ENCODE measurements at regions not wholly inside any gene's neighbourhood (a gene's known extent, or its start where the extent isn't known, plus 50 kb on each side); places are given as distances from the start of the nearest gene placed in this dataset.

- DNase-seq, result no peak
These were observed 129.0 kb downstream of the SYF2 start for GRCh38 chr1:25103164-25103795.

GRCh38 chr1:25100151-25100833 is 132.0 kb downstream of the SYF2 start:
- DNase-seq, result no peak

DNA sequence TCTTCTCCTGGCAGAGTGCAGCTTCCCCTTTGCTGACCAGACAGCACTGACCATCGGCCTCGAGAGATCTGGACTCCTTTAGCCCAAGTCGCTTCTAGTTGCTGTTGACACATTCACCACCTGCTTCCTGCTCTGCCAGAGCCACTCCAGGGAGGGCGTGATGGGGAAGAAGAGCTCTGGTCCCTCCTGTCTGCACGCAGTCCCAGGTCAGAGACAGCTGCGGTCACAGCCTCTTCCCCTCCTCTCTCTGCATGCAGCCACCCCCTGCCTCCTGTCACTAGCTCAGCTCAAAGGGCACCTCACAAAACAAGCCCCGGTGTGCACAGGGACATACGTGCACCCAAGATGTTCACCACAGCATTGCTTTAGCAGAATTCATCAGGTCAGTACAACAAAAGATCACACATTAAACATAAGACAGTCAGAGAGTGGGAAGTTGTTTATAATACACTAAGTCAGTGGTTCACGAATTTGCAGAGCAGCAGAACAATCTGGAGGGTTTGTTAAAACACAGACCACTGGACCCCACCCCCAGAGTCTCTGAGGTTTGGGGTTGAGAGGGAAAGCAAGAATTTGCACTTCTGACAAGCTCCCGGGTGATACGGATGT is 132.9 kb downstream of the SYF2 start:
- DNase-seq, result peak; percentile 0

DNA sequence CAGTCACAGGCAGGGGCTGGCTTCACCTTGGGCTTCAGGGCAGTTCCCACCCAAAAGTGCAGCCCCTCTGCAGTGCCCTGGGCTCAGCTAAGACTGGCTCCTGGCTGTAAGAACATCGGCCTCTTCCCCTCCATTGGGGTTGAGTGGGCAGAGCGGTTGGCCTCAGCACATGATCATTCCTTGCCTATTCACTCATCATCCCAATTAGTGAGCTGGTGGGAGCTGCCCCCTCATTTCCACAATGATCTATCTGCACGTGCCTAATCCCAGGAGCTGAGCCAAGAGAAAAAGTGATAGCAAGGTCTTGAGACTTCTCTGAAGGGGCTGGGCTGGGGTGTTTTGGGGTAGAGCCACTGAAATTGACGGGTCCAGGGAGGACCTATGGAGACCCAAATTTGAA is 133.6 kb downstream of the SYF2 start:
- DNase-seq, result no peak

DNA sequence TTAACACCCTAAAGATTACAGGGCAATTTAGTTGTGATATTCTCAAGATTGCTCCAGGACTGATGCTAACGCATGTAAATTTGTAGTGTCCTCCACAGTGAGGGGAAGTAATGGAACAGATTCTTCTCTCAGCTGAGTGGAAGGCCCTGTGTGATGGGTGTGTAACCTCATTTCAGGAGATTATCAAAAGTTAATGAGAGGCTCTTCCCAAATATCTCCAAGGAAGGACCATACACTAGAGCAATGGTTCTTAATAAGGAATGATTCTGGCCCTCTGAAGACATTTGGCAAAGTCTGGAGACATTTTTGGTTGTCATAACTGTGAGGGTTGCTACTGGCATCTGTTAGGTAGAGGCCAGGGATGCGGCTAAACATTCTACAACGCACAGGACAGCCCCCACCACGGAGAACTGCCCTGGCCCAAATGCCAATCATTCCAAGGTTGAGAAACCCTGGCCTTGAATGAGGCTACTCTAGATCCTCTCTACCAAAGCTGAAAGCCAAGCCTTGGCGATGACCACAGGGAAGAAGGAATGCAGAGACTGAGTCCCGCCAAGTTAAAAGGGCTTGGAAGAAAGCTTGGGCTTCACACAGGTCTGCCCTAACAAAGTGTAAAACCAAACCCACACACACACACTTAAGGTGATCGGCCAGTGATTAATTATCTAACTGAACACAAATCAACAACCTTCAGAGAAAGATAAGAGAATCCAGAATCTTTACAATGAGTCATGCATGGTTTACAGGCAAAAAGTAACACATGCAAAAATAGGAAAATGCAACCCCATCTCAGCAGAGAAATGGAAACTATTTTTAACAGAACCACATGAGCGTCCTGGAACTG is 135.8 kb downstream of the SYF2 start:
- DNase-seq, result no peak

- DNase-seq, result no peak
These were observed 136.6 kb downstream of the SYF2 start for GRCh38 chr1:25095635-25096200.

GRCh38 chr1:25094995-25095394 is 137.3 kb downstream of the SYF2 start:
- DNase-seq, result no peak

- DNase-seq, result no peak
These were observed 138.1 kb downstream of the SYF2 start for GRCh38 chr1:25094229-25094628.

DNA sequence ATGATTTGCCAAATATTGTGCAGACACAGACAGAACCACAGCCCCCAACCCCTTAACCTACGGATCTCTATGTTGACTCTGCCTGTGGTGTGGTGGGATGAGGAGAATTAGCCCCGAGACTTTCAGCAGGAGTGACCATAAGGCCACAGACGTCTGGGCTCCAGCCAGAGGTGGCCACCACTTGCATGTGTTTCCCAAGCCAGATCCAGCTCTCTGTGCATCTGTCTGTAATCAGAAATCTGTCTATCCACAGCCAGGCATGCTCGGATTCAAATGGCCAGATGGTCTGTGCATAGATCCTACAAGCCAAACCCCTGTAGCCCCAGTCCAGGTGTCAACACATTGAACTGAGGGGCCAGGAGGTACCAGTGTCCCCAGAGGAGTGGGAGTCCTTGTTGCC is 140.6 kb downstream of the SYF2 start:
- DNase-seq, result no peak

- no peak for DNase-seq
These were observed 141.4 kb downstream of the SYF2 start for GRCh38 chr1:25090707-25091422.

- no peak for DNase-seq
These were observed 142.5 kb downstream of the SYF2 start for GRCh38 chr1:25089772-25090171.

DNA sequence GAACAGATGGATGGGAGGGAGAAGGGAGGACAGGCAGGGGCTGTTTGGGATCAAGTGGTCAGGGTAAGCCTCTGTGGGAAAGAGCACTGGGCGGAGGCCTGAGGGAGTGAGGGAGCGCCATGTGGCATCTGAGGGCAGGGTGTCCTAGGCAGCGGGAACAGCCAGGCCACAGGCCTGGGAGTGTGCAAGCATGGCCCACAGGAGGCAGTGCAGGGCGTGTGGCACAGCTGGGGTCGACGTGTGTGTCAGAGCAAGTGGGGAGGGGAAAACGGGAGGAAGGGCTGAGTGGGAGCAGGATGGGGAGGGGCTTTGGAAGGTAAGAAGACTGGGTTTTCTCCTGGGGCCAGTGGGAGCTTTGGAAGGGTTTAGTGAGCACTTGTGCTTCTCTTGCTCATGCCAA is 143.4 kb downstream of the SYF2 start:
- no peak for DNase-seq

DNA sequence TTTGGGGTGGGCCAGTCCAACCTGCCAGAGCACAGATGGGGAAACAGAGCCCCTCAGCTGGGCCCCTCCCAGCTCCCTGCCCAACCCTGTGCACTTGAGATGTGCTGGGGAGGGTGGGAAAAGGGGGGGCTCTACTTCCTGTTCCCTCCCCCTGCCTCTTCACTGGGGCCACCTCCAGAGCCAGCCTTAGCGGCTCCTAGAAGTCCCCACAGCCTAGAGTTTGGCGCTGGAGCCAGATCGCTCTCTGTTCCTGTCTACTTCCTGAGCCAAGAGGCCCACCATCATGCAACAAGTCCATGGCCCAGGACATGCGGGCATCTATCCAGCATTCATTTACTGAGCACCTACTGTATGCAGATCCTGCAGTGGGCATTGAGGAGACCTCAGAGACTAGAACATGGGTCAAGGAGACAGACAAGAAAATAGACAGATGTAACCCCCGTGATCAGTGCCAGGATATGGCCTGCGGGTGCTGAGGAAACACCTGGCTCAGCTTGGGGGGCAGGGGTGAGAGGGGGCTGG is 144.1 kb downstream of the SYF2 start:
- no peak for DNase-seq

- DNase-seq, result no peak
These were observed 145.7 kb downstream of the SYF2 start for GRCh38 chr1:25086518-25087079.

GRCh38 chr1:25084407-25084806 is 147.9 kb downstream of the SYF2 start:
- DNase-seq, result no peak

- no peak for DNase-seq
These were observed 148.6 kb downstream of the SYF2 start for GRCh38 chr1:25083481-25084345.

DNA sequence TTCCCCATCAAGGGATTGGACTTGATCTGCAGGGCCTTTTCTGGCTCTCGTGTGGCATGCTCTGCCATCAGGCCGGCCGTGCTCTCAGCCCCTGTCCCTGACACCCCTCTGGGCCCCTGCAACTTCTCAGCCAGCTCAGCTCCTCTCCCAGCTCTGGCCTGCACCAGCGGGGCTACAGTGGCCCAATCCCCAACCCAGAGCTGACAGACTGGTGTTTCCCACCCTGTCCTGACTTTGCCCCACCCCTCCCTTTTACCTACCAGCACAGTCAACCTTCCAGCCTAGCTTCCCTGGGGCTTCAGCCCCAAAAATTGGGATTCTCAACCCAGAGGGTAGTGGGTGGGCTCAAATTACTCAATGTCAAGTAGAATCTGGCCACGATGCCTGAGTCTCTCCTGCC is 149.3 kb downstream of the SYF2 start:
- no peak for DNase-seq

DNA sequence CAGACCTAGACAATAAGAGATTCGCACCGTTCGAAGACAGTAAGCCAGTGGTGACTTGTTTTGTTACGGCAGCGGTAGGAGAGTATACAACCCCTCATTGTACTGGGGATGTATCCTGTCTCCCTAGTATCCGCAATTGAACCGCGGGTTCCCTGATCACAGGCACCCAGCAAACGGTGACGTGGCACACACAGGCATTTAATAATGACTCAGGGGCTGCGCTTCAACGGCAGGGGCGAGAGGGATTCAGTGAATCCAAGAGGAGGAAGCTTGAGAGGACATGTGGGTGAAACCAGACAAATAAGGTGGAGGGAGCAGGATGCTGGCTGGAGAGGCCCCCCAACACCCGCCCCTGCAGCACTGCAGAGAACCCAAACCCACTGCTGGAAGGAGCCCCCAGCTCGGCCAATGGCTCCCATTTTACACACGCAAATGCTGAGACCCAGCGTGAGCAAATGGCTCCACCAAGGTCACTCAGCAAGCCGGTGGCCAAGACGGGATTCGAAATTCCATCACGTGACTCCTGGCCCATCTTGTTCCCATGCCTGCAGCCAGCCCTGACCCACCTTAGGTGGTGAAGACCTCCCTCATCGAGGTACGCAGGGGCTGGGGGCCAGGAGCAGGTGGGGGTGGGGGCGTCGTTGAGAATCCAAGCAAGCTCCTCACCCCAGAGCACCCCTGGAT is 149.9 kb downstream of the SYF2 start:
- no peak for DNase-seq

- no peak for DNase-seq
These were observed 150.8 kb downstream of the SYF2 start for GRCh38 chr1:25081496-25081895.
